ENCODE measurements at regions not wholly inside any gene's neighbourhood (a gene's known extent, or its start where the extent isn't known, plus 50 kb on each side); places are given as distances from the start of the nearest gene placed in this dataset.
"Not testable (repeated sequence)": the region's sequence is repeated elsewhere in the genome, so short reads cannot be mapped to it uniquely, and the experiment has no call there.

- DNase-seq, result no peak
Observed at GRCh38 chr6:141969201-141969600, 163.5 kb upstream of the GJE1 start.

GRCh38 chr6:141968632-141969031 lies 164.1 kb upstream of the GJE1 start:
- DNase-seq, result no peak

DNA sequence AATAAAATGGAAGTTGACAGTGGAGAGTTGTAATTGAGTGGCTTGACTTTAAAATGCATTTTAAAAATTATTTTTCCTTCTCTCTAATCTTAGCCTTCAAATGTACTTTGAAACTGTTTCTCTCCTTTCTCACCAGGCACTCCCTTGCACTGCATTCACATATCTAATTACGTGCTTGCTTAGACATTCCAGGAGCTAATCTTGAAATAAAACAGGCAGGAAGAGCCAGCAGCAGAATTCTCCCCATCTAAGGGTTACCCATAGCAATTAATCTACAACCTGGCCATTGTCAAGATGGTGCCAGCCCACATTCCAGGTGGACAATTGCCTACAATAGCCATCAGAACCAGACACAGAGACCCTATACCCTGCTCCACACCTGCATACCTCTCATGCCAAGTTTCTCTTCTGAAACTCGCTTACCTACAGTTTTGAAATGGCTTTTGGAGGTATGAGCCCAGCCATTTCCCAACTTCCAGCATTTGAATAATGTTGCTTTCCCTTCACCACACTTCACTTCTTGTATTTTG lies 167.6 kb upstream of the GJE1 start:
- DNase-seq, result no peak

GRCh38 chr6:141963543-141964295 lies 169.0 kb upstream of the GJE1 start:
- no peak for DNase-seq

DNA sequence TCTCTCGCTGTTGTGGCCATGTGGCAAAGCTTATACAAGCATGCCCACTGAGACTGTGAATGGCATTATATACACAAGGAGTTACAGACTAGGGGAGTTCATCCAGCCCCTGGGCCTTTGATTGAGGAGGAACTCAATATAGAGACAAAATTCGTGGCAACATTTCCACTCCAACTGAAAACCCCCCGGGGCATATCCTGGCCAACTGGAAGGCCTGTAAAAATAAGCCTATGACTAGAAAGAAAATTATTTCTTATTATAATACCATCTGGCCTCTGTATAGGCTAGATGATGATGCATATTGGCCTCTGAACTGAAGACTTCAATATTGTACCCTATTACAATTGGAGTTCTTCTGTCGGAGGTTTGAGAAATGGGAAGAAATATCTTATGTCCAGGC lies 175.5 kb upstream of the GJE1 start:
- DNase-seq, result no peak

DNA sequence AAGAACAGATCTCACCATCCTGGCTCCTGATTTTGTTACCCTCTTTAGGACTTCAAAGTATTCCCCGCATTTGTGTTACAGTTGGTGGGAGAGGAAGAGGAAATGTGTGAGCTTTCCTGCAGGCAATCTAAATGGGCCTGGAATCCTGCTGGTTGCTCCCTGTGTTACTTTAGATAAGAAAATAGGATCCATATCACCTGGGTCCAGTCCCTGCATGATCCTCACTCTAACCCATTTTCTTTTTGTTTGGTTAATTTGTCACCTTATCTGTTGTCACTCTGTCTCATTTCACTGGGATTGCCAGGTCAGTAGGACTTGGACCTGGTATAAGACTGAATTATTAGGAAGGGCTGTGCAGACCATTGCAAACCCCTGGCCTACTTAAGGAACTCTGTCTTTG lies 175.9 kb upstream of the GJE1 start:
- no peak for DNase-seq

GRCh38 chr6:141956046-141956761 lies 176.5 kb upstream of the GJE1 start:
- DNase-seq, result no peak

DNA sequence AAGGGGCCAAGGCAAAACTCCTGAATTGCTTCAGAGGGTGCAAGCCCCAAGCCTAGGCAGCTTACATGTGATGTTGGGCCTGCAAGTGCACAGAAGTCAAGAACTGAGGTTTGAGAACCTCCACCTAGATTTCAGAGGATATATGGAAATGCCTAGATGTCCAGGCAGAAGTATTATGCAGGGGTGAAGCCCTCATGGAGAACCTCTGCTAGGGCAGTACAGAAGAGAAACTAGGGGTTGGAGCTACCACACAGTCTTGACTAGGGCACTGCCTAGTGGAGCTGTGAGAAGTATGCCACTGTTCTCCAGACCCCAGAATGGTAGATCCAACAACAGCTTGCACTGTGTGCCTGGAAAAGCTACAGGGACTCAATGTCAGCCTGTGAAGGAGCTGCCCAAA lies 179.7 kb upstream of the GJE1 start:
- no peak for DNase-seq

DNA sequence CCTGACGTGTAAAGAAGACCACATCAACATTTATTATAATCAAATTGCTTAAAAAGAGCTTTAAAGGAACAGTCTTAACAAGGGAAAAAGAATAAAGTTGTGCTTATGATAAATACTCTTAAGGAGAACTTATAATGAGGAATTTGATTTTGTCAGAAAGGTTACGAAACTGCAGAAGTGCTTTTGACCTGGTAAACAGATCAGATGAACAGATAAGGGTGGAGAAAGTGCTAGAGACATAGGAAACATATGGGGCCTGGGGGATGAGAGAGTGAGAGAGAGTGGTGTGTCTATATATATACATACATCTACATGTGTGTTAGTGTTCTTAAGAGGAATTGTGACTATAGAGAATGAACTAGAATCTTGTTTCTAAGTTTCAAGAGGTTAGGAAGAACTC lies 186.2 kb upstream of the GJE1 start:
- no peak for DNase-seq

GRCh38 chr6:141938664-141939063 lies 194.1 kb upstream of the GJE1 start:
- DNase-seq, result no peak

DNA sequence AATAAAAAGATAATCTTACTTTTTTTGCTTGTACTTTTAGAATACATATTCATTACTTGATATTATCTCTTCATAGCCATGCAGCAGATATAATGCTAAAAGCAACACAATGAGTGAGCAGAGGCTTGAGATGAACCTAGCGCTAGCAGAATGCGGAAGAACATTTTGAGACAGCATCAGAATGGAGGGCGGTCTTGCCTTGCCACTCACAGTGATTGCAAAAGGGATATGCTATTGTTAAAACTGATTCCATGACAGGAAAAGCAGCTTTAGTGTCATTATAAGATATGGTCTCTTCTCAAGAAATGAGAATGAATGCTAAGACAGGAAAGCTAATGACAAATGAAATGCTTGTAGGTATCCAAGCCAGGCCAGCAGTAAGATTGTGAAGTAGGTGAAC lies 200.0 kb upstream of the GJE1 start:
- DNase-seq, result no peak

DNA sequence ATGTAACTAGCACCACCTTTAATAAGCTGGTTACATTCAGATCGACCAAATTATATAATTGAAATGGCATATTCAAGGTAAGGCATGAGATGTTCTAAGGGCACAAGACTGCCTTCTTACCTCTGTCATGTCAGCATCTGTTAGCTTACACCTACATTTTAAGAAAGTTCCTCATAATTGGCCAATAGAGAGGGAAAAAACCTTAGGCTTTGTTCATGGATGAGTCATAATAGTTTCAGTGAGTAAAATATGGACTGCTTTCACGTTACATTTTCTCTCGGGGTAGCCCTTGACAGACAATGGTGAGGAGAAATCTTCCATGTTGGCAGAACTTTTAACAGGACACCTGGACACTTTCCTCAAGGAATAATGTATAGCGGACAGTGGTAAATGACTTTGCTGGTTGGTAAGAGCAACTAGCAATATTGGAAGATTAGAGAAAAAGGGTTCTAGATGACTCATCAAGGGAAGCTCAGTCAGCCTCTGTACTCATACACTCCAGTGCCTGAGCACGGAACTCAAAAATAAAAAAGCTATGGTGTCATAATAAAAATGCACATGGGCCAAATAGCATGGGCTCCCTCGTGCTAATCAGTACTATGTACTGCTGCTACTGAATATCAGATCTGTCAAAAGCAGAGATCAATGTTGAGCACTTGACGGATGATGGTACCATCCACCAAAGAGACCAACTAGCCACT lies 206.4 kb upstream of the GJE1 start:
- DNase-seq, result not testable (repeated sequence)

GRCh38 chr6:141925001-141925400 lies 207.7 kb upstream of the GJE1 start:
- no peak for DNase-seq

DNA sequence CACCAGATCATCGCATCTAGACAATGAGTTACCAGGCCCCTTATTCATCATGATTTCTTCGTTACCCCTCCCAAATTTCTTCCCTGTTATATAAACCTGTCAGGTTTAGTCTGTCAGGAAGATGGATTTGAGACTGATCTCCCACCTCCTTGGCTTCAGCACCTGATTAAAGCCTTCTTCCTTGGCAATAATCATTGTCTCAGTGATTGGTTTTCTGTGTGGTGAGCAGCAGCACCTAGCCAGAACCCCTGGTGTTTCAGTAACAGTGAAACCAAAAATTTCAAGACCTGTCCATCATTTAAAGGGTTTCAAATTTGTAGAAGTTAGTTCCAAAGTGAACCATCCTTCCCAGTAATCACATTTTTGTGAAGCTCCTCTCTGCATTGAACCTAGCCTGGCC lies 209.8 kb upstream of the GJE1 start:
- no peak for DNase-seq

DNA sequence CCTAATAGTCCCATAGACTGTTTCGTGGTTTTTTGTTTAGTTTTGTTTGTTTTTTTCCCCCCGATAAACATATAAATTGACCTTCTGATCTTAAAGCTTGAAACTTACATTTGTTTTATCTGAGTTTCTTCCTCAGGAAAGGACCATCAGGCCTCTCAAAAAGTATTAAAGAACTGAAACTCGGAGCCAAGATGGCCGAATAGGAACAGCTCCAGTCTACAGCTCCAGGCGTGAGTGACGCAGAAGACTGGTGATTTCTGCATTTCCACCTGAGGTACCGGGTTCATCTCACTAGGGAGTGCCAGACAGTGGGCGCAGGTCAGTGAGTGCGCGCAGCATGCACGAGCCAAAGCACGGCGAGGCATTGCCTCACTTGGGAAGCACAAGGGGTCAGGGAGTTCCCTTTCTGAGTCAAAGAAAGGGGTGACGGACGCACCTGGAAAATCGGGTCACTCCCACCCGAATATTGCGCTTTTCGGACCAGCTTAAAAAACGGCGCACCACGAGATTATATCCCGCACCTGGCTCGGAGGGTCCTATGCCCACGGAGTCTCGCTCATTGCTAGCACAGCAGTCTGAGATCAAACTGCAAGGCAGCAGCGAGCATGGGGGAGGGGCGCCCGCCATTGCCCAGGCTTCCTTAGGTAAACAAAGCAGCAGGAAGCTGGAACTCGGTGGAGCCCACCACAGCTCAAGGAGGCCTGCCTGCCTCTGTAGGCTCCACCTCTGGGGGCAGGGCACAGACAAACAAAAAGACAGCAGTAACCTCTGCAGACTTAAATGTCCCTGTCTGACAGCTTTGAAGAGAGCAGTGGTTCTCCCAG lies 215.8 kb upstream of the GJE1 start:
- DNase-seq, result not testable (repeated sequence)

DNA sequence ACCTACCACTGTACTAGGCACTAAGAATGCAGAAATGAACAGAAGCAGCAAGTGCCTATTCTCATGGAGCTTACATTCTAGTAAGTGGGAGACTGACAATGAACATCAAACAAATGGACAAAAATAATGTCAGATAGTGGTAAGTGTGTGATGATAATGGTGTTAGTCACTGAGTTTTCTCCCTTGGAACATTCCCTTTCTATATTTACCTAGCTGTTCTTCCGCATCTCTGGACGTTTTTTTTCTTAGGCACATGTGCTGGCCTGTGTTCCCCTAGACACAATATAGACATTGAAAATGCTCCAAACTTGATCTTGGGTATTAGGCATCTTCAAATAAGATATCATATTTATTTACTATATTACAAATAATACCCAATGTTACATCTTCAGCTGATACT lies 218.1 kb upstream of the GJE1 start:
- no peak for DNase-seq

GRCh38 chr6:141906569-141907080 lies 226.1 kb upstream of the GJE1 start:
- no peak for DNase-seq

DNA sequence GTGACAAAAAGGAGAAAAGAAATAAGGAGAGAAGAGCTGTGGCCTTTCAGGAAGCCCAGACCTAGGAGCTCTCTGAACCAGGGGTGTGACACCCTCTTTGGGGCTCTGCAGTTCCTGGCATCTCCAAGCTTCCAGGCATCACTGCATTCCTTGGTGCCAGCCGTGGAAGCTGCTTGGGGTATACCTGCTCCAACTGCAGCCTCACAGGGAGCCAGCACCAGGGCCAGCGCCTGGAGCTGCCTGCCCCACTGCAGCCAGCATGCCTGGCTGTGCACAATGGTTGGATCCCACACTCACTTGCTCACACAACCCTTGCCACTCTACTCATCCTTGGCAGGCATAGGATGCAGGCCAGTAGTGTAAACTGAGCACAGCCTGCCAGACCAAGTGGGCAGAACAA lies 242.1 kb upstream of the GJE1 start:
- DNase-seq, result no peak

GRCh38 chr6:141884850-141885249 lies 247.9 kb upstream of the GJE1 start:
- DNase-seq, result no peak

GRCh38 chr6:141878686-141879085 lies 254.0 kb upstream of the GJE1 start:
- DNase-seq, result no peak

DNA sequence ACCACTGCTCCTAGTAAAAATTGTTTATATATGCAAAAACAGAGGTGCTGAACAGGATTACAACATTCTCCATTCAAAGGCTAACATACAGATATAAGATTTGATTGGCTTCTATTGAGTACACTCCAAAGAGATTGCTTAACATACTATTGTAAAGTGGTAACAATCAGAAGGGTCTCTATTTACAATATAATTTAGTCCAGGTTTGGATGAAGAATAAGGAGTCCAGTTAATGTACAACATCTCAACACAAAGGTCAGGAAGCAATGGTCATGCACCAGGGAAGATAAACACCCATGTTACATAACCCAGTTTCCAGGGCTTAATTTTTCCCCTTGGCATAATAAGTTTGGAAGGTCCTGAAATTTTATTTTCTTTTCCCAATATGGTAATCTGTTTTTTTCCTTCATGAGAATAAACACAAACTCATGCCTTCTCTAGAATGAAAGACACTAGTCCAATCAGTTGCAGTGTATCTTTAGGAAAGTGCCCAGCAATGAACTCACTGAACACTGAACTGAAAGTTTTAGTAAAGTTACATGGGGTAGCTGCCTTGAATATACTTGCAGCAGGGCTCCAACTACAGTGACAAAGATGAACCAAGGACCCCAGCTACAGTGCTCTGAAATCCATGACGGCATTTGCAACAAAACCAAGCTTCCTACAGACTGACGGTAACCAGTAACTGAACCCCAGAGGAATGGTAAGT lies 255.3 kb upstream of the GJE1 start:
- no peak for DNase-seq
